Bronchial epithelial cell (primary cell): ENCODE measurements at regions not wholly inside any gene's neighbourhood (a gene's known extent, or its start where the extent isn't known, plus 50 kb on each side); places are given as distances from the start of the nearest gene placed in this dataset.
A peak's percentile ranks its signal among the peaks of the same experiment; 100 is the strongest.

Experiments
- DNase-seq: peaks from one replicate; pipeline ENCODE4 v3.0.0-alpha.2; 2010; ENCODE audit warnings: low read depth
- FAIRE-seq: peaks from 2 replicates; lab custom pipeline; 2011; peaks lifted over from hg19 to GRCh38; lab: Jason Lieb, UNC
- H3K27me3 ChIP-seq: 2 replicates; pipeline ENCODE4 v1.5.1; 2011; ENCODE audit warnings: low read length; ENCODE audit not compliant: control insufficient read depth, insufficient read depth
- H3K36me3 ChIP-seq: 2 replicates; pipeline ENCODE4 v1.5.1; 2011; ENCODE audit warnings: low read length; ENCODE audit not compliant: control insufficient read depth, insufficient read depth
- H3K4me3 ChIP-seq: 2 replicates; pipeline ENCODE4 v1.5.1; 2011; ENCODE audit warnings: mild to moderate bottlenecking, low read depth, low read length, control low read depth
- TF ChIP-seq, protein P1 (sequence below): IDR thresholded peaks from 2 replicates; pipeline ENCODE4 v1.5.1; 2011; ENCODE audit warnings: mild to moderate bottlenecking, moderate library complexity, low read length, control low read depth, inconsistent platforms; ENCODE audit not compliant: insufficient read depth, severe bottlenecking

DNA sequence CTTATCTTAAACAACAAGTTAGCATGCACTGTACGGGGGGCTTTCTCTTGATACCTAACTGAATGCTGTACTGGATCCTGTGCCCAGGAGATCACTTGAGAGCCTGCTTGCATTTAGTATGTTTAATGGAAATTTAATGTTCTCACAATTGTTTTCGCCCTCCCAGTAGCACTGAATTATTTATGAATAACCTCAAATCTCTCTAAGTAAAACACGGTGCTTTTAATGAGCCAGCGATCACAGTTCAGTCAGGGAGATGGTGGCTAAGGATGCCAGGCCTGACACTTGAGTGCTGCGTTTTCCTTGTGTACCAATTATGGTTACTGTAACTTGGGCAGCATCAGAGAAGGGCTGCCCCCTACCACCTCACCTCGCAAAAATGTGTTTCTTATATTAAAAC lies 115.5 kb upstream of the ADARB2 start:
- H3K36me3 ChIP-seq, result no peaks in the 10 kb centered on the region
- FAIRE-seq, result no peak
- no peaks in the 10 kb centered on the region for H3K27me3 ChIP-seq
- H3K4me3 ChIP-seq, result no peak overlapping the region
- no peak for DNase-seq
- TF ChIP-seq, protein P1, sequence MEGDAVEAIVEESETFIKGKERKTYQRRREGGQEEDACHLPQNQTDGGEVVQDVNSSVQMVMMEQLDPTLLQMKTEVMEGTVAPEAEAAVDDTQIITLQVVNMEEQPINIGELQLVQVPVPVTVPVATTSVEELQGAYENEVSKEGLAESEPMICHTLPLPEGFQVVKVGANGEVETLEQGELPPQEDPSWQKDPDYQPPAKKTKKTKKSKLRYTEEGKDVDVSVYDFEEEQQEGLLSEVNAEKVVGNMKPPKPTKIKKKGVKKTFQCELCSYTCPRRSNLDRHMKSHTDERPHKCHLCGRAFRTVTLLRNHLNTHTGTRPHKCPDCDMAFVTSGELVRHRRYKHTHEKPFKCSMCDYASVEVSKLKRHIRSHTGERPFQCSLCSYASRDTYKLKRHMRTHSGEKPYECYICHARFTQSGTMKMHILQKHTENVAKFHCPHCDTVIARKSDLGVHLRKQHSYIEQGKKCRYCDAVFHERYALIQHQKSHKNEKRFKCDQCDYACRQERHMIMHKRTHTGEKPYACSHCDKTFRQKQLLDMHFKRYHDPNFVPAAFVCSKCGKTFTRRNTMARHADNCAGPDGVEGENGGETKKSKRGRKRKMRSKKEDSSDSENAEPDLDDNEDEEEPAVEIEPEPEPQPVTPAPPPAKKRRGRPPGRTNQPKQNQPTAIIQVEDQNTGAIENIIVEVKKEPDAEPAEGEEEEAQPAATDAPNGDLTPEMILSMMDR, result no peak

DNA sequence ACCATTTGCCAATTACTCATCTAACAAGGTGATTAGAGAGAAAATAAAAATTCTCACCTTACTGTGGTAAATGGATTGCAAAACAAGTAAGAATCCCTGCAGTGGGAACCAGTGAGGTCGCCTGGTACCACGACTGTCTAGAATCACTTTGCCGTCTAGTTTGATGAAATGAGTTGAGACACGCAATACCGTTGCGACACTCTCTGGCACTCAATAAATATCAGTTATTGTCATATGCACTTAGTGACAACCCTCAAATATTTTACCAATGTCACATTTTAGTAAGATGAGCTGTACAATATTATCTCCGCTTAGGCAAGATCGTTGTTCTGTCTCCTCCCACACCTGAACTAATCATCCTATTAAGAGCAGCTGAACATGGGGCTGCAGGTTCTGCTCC lies 114.4 kb upstream of the ADARB2 start:
- FAIRE-seq, result no peak
- no peak overlapping the region for H3K4me3 ChIP-seq
- TF ChIP-seq, protein P1, result no peak
- no peaks in the 10 kb centered on the region for H3K27me3 ChIP-seq
- no peak for DNase-seq
- H3K36me3 ChIP-seq, result no peaks in the 10 kb centered on the region

DNA sequence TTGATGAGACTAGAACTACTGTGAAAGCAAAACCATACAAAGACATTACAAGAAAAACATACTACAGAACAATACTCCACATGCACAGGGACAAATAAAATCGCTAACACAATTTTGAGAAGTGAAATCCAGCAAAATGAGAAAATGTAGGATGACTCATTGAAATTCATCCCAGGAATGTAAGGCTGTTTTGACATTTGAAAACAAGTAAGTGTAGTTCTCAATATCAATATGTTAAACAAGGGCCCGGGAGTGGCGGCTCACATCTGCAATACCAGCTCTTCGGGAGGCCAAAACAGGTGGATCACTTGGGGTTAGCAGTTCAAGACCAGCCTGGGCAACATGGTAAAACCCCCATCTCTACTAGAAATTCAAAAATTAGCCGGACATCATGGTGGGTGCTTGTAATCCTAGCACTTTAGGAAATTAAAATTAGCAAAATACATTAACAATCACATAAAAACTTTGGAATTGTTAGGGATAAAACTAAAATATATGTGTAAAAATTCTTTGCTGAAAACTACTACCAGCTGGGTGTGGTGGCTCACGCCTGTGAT lies 113.7 kb upstream of the ADARB2 start:
- Histone ChIP-seq H3K36me3 (no peaks in the 10 kb centered on the region), H3K4me3 (no peak overlapping the region), H3K27me3 (no peaks in the 10 kb centered on the region)
- FAIRE-seq (no peak), DNase-seq (no peak)
- TF ChIP-seq, protein P1, result no peak

DNA sequence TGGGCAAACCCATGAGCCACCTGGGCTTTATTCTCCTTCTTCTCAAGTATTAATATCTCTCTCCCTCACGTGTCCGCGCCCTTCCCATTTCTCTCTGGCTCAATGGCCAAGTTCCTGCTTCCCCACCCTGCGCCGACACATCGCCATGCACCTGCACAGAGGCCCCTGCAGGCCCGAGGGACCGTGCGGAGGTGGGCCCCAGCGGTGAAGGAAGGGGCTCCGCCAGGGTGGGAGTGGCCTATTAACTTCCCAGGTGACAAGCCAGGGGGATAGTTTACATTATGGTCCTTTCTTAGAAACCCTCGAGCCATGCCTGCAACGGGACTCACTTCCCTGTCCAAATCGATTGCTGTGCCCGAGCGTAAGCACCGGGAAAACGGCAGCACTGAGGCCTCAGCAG lies 110.0 kb upstream of the ADARB2 start:
- Histone ChIP-seq H3K27me3 (no peaks in the 10 kb centered on the region), H3K4me3 (no peak overlapping the region), H3K36me3 (no peaks in the 10 kb centered on the region)
- FAIRE-seq, result no peak
- TF ChIP-seq, protein P1, result no peak
- DNase-seq, result no peak

DNA sequence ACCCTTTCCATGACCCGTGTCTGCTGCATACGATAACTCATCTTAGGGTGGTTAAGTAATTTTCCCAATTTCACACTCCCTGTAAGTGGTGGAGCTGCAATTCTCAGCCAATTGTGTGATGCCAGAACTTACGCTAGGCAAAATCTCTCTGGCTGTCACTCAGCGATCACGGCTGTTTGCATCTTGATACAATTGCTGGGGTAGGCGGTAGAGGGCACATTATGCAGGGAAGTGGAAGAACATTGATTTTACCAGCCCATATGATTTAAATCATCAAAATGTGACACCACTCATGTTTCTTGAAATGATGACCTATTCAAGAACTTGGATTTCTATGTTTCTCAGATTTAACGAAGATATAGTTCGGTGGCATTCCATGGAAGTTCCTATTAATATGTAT lies 108.7 kb upstream of the ADARB2 start:
- FAIRE-seq, result no peak
- Histone ChIP-seq H3K27me3 (no peaks in the 10 kb centered on the region), H3K36me3 (no peaks in the 10 kb centered on the region), H3K4me3 (no peak overlapping the region)
- DNase-seq, result no peak
- TF ChIP-seq, protein P1, result no peak

DNA sequence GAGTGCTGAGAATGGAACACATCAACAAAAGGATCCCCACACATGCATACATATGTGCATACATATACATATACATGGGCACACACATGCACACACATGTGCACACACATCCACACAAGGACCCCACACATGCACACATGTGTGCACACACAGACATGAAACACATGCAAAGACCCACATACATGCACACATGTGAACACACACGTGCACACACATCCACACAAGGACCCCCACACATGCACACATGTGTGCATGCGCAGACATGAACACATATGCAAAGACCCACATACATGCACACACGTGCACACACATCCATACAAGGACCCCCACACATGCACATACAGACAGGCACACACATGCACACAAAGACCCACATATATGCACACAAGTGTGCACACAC lies 104.4 kb upstream of the ADARB2 start:
- no peak overlapping the region for H3K4me3 ChIP-seq
- DNase-seq (no peak), FAIRE-seq (peak; percentile 40)
- TF ChIP-seq, protein P1, result no peak
- no peaks in the 10 kb centered on the region for H3K27me3 ChIP-seq
- H3K36me3 ChIP-seq, result no peaks in the 10 kb centered on the region
